ENCODE measurements at regions not wholly inside any gene's neighbourhood (a gene's known extent, or its start where the extent isn't known, plus 50 kb on each side); places are given as distances from the start of the nearest gene placed in this dataset.

DNA sequence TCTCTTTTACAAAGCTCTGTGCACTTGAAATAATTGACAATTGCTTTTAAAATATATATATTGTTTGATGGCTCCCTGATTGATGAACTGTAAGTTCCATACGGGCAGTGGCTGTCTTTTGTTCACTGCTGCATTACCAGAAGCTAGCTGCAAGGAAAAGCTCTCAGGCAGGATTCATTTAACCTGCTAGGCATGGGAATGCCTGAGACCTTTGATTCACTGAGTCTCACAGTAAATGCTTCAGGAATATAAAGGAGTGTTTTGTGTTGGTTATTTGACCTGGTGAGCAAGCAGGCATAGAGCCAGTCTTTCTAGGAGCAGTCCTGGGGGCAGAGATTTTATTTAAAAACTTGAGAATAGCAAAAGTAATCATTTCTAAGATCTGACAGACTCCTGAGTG lies 193.2 kb upstream of the ITGA4 start:
- TF ChIP-seq EZH2 (IDR thresholded peaks at IDR 0.05; ENCODE audit: low read length): no peak
- TF ChIP-seq, protein P1, sequence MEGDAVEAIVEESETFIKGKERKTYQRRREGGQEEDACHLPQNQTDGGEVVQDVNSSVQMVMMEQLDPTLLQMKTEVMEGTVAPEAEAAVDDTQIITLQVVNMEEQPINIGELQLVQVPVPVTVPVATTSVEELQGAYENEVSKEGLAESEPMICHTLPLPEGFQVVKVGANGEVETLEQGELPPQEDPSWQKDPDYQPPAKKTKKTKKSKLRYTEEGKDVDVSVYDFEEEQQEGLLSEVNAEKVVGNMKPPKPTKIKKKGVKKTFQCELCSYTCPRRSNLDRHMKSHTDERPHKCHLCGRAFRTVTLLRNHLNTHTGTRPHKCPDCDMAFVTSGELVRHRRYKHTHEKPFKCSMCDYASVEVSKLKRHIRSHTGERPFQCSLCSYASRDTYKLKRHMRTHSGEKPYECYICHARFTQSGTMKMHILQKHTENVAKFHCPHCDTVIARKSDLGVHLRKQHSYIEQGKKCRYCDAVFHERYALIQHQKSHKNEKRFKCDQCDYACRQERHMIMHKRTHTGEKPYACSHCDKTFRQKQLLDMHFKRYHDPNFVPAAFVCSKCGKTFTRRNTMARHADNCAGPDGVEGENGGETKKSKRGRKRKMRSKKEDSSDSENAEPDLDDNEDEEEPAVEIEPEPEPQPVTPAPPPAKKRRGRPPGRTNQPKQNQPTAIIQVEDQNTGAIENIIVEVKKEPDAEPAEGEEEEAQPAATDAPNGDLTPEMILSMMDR (optimal IDR thresholded peaks at IDR 0.05 in 1 of 3, IDR thresholded peaks at IDR 0.05 in 1 of 3, conservative IDR thresholded peaks at IDR 0.05 in 1 of 3; ENCODE audit: extremely low read depth in 1 of 3, insufficient read depth in 2 of 3, low read length in 3 of 3): no peak
